ENCODE measurements at regions not wholly inside any gene's neighbourhood (a gene's known extent, or its start where the extent isn't known, plus 50 kb on each side); places are given as distances from the start of the nearest gene placed in this dataset.

DNA sequence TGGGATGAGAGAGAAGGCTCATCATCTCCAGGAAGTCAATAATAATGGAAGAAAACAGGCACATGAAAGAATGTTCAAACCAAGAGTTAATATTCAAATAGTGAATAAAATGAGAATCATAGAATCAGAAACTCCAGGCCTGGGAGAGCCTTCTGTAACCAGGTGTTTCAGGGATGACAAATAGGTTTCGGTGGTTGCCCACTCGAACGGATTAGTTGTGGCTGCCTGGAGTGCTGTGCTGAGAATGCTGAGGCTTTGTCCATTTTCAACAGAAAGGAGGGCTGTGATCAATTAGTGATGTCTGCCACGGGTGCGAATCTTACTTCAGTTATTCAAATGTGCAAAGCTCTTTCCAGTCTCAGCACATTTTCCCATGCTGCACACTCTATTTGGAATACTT lies 227.3 kb downstream of the INSIG2 start:
- POLR2A ChIA-PET: no interaction called here
- H3F3A ChIP-seq (replicated peaks; ENCODE audit: insufficient read depth): no peaks in the 10 kb centered on the region
- no peaks in the 10 kb centered on the region for H3K36me3 ChIP-seq (replicated peaks in 1 of 2; ENCODE audit: control insufficient read depth in 1 of 2, insufficient read depth in 2 of 2, low read length in 1 of 2)
- no peak overlapping the region for H3K4me2 ChIP-seq
- CTCF ChIA-PET: interaction anchor here (0.6 kb wide), 1 partner anchor 333 kb away, joined by 3 read pairs; no protein-coding TSS in a partner anchor
- no peak overlapping the region for H3K4me3 ChIP-seq (ENCODE audit: low read depth in 2 of 2, low read length in 1 of 2)
- H3K4me1 ChIP-seq (ENCODE audit: control insufficient read depth in 1 of 2, insufficient read depth in 2 of 2, low read depth in 1 of 2, low read length in 1 of 2): no peaks in the 10 kb centered on the region
- DNase-seq: no peak
- peaks cover 8% of the 10 kb centered on the region; the same call in 1 of the 2 replicates for H3K27me3 ChIP-seq (ENCODE audit: insufficient read depth)
- no peak overlapping the region for H3K27ac ChIP-seq (ENCODE audit: low read depth in 2 of 2, low read length in 1 of 2)
- no peaks in the 10 kb centered on the region for H3K79me2 ChIP-seq (ENCODE audit: insufficient read depth)
- H4K20me1 ChIP-seq (ENCODE audit: insufficient read depth): no peaks in the 10 kb centered on the region
- no peak overlapping the region for H3K9ac ChIP-seq
- no peaks in the 10 kb centered on the region for H3K9me3 ChIP-seq
- H3K9me2 ChIP-seq: no peaks in the 10 kb centered on the region
- no peak for TF ChIP-seq MEF2A (IDR thresholded peaks at IDR 0.05; ENCODE audit: borderline replicate concordance, low read depth)
- TF ChIP-seq NFIC (IDR thresholded peaks at IDR 0.05; ENCODE audit: borderline replicate concordance): no peak
- TF ChIP-seq TCF12 (IDR thresholded peaks at IDR 0.05): no peak
- TF ChIP-seq, protein P1, sequence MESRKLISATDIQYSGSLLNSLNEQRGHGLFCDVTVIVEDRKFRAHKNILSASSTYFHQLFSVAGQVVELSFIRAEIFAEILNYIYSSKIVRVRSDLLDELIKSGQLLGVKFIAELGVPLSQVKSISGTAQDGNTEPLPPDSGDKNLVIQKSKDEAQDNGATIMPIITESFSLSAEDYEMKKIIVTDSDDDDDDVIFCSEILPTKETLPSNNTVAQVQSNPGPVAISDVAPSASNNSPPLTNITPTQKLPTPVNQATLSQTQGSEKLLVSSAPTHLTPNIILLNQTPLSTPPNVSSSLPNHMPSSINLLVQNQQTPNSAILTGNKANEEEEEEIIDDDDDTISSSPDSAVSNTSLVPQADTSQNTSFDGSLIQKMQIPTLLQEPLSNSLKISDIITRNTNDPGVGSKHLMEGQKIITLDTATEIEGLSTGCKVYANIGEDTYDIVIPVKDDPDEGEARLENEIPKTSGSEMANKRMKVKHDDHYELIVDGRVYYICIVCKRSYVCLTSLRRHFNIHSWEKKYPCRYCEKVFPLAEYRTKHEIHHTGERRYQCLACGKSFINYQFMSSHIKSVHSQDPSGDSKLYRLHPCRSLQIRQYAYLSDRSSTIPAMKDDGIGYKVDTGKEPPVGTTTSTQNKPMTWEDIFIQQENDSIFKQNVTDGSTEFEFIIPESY (IDR thresholded peaks at IDR 0.05; ENCODE audit: borderline replicate concordance, low read depth): no peak
- TF ChIP-seq, protein P2, sequence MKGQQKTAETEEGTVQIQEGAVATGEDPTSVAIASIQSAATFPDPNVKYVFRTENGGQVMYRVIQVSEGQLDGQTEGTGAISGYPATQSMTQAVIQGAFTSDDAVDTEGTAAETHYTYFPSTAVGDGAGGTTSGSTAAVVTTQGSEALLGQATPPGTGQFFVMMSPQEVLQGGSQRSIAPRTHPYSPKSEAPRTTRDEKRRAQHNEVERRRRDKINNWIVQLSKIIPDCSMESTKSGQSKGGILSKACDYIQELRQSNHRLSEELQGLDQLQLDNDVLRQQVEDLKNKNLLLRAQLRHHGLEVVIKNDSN (IDR thresholded peaks at IDR 0.05; ENCODE audit: borderline replicate concordance, low read depth): no peak
- no peak for TF ChIP-seq TEAD4 (IDR thresholded peaks at IDR 0.05; ENCODE audit: borderline replicate concordance, insufficient read depth)
- no peak for TF ChIP-seq NRF1 (IDR thresholded peaks at IDR 0.05; ENCODE audit: low read depth, low read length)
- no peak for TF ChIP-seq MXI1 (IDR thresholded peaks at IDR 0.05; ENCODE audit: low read depth, low read length)
- TF ChIP-seq FOXJ3 (CRISPR knock-in tag; IDR thresholded peaks at IDR 0.05): no peak
- TF ChIP-seq RAD21 (IDR thresholded peaks at IDR 0.05; ENCODE audit: low read length): no peak
- no peak for TF ChIP-seq RXRA (IDR thresholded peaks at IDR 0.05; ENCODE audit: borderline replicate concordance, low read depth)
- WGBS (ENCODE audit: low lambda C conversion rate): 16% methylated on average over 5 of the region's 5 CpGs
- no peak overlapping the region for H2AFZ ChIP-seq (ENCODE audit: low read depth)

DNA sequence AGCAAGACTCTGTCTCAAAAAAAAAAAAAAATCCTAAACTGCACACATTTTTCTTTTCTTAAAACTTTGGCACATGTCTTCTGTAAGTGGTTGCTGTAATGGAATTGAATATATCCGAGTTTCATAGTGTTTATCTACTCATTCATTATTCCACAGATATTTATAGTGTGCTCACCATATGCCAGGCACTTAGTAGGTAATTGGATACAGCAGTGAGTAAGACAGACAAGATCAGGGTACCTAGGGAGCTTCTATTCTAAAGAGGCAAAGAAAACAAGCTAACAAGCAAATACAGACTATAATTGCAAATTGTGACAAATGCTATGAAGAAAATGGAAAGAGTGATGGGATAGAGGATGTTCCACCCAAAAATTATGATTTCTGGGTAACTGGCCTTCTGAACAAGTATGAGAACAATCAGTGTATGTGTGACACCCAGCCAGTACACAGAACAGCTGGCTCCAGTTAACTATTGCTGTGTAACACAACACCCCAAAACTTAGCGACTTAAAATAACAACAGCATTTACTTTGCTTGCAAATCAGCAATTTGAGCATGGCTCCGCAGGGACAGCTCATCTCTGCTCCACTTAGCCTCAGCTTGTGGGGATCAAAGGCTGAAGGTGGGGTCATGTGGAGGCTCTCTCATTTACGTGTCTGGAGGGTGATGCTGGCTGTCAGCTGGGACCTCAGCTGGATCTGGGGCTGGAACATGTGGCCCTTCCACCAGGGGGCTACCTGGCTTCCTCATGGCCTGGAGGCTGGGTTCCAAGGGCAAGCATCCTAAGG lies 224.9 kb downstream of the INSIG2 start:
- Histone ChIP-seq H3K27me3 (ENCODE audit: insufficient read depth) (peaks cover 8% of the 10 kb centered on the region; the same call in 1 of the 2 replicates), H3F3A (replicated peaks; ENCODE audit: insufficient read depth) (no peaks in the 10 kb centered on the region), H3K27ac (ENCODE audit: low read depth in 2 of 2, low read length in 1 of 2) (no peak overlapping the region), H2AFZ (ENCODE audit: low read depth) (no peak overlapping the region), H3K4me3 (ENCODE audit: low read depth in 2 of 2, low read length in 1 of 2) (no peak overlapping the region), H3K9me3 (no peaks in the 10 kb centered on the region), H3K79me2 (ENCODE audit: insufficient read depth) (no peaks in the 10 kb centered on the region), H4K20me1 (ENCODE audit: insufficient read depth) (no peaks in the 10 kb centered on the region), H3K36me3 (replicated peaks in 1 of 2; ENCODE audit: control insufficient read depth in 1 of 2, insufficient read depth in 2 of 2, low read length in 1 of 2) (no peaks in the 10 kb centered on the region), H3K4me1 (ENCODE audit: control insufficient read depth in 1 of 2, insufficient read depth in 2 of 2, low read depth in 1 of 2, low read length in 1 of 2) (no peaks in the 10 kb centered on the region; a peak in 1 of 4 replicates), H3K9ac (no peak overlapping the region), H3K4me2 (no peak overlapping the region), H3K9me2 (no peaks in the 10 kb centered on the region)
- DNase-seq: no peak
- WGBS (ENCODE audit: low lambda C conversion rate): under 1% methylated on average over 4 of the region's 4 CpGs
- TF ChIP-seq YY1 (IDR thresholded peaks at IDR 0.05; ENCODE audit: low read depth): no peak
- ChIA-PET POLR2A (no interaction called here), CTCF (no interaction called here)
